OCI-LY7 (cell line): ENCODE measurements at regions not wholly inside any gene's neighbourhood (a gene's known extent, or its start where the extent isn't known, plus 50 kb on each side); places are given as distances from the start of the nearest gene placed in this dataset.

Experiments
- BruUV-seq: library from RNA; stranded (reverse); fragments of 400-500 nt; replicated peaks from 2 replicates; lab custom pipeline; 2021; lab: Mats Ljungman, UMichigan
- CTCF ChIA-PET: fragments of 300-600 bp; sonication (Branson Sonifier 250); formaldehyde crosslinking; loops from one replicate; lab custom pipeline; 2022; ENCODE audit warnings: antibody characterized with exemption; ENCODE audit not compliant: unreplicated experiment; lab: Charles Lee
- POLR2A ChIA-PET: fragments of 300-600 bp; sonication (Branson Sonifier 250); formaldehyde crosslinking; loops from one replicate; lab custom pipeline; 2022; ENCODE audit warnings: antibody characterized with exemption; lab: Charles Lee
- DNase-seq: peaks from one replicate; pipeline ENCODE4 v3.0.0-alpha.2; 2015; ENCODE audit warnings: low spot score
- H2AFZ ChIP-seq: fragments of 200-600 bp; sonication (generic), shearing (Covaris generic); 2 replicates; pipeline ENCODE4 v1.6.1; 2014; ENCODE audit warnings: mild to moderate bottlenecking, antibody characterized with exemption, low read length, moderate library complexity
- H3K27ac ChIP-seq: fragments of 200-600 bp; sonication (generic); 2 replicates; pipeline ENCODE4 v1.5.1; 2014; ENCODE audit warnings: mixed run types, low read depth, mild to moderate bottlenecking, moderate library complexity, low read length, inconsistent platforms; ENCODE audit not compliant: poor library complexity, severe bottlenecking
- H3K36me3 ChIP-seq: fragments of 200-600 bp; sonication (generic); 2 replicates; pipeline ENCODE4 v1.6.1; 2014; ENCODE audit warnings: mild to moderate bottlenecking, antibody characterized with exemption, low read length, moderate library complexity, mixed read lengths; ENCODE audit not compliant: insufficient read depth
- H3K4me1 ChIP-seq: fragments of 200-600 bp; sonication (generic); 2 replicates; pipeline ENCODE4 v1.5.1; 2014; ENCODE audit warnings: mild to moderate bottlenecking, low read length; ENCODE audit not compliant: insufficient read depth, poor library complexity, severe bottlenecking
- H3K4me2 ChIP-seq: fragments of 200-600 bp; sonication (generic); 2 replicates; pipeline ENCODE4 v1.6.1; 2014; ENCODE audit warnings: mild to moderate bottlenecking, low read length
- H3K4me3 ChIP-seq: fragments of 200-600 bp; sonication (generic); 2 replicates; pipeline ENCODE4 v1.5.1; 2014; ENCODE audit warnings: mild to moderate bottlenecking, low read depth, low read length; ENCODE audit not compliant: poor library complexity, severe bottlenecking
- H3K79me2 ChIP-seq: fragments of 200-600 bp; sonication (generic); 2 replicates; pipeline ENCODE4 v1.6.1; 2016; ENCODE audit warnings: low read depth, mild to moderate bottlenecking, low read length, moderate library complexity, mixed read lengths; ENCODE audit not compliant: insufficient read depth
- H3K9me2 ChIP-seq: fragments of 200-600 bp; sonication (generic); 2 replicates; pipeline ENCODE4 v1.6.1; 2016; ENCODE audit warnings: mild to moderate bottlenecking, low read length, mixed read lengths; ENCODE audit not compliant: insufficient read depth
- H3K9me3 ChIP-seq: fragments of 200-600 bp; sonication (generic); 2 replicates; pipeline ENCODE4 v1.6.1; 2014; ENCODE audit warnings: mild to moderate bottlenecking, mixed run types, low read length, mixed read lengths
- H4K20me1 ChIP-seq: fragments of 200-600 bp; sonication (generic); 2 replicates; pipeline ENCODE4 v1.6.1; 2014; ENCODE audit warnings: mild to moderate bottlenecking, antibody characterized with exemption, low read length, moderate library complexity, mixed read lengths; ENCODE audit not compliant: insufficient read depth
- EZH2phosphoT487 ChIP-seq: fragments of 200-600 bp; sonication (generic); IDR thresholded peaks from 2 replicates; pipeline ENCODE4 v1.6.1; 2018; ENCODE audit warnings: low read depth, borderline replicate concordance, mild to moderate bottlenecking, mixed run types, antibody characterized with exemption, low read length, moderate library complexity, mixed read lengths
- intact Hi-C: fragments of 100-400 bp; cut with micrococcal nuclease; formaldehyde crosslinking; loops from one replicate; pipeline ENCODE4 v1.10.0; 2022; ENCODE audit not compliant: unreplicated experiment
- TF ChIP-seq, protein P1 (sequence below): fragments of 200-600 bp; sonication (generic); conservative IDR thresholded peaks from 2 replicates; pipeline ENCODE4 v1.5.1; 2014; ENCODE audit warnings: mild to moderate bottlenecking, antibody characterized with exemption, low read length, moderate library complexity, mixed read lengths

DNA sequence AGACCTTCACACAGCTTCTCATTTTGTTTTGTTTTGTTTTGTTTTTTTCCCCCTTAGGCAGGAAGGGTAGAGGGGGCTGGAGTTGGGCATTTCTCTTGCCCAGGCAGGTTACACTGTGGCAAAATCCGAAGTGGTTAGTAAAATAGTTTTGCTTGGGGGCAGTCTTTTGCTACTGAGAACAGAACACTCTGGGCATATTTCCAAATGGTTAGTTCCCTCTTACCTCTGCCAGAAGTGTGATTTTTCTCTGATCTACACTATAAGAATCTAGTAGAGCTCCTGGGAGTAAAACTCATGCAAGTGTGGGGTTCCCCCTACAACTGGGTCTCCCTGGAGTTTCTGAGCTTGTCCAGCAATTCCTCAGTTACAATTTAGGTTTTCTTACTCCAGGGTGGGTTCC is 61.7 kb downstream of the NPS start:
- CTCF ChIA-PET, result no interaction called here
- no peaks in the 10 kb centered on the region for H3K4me1 ChIP-seq
- H3K4me2 ChIP-seq, result no peak overlapping the region
- H4K20me1 ChIP-seq, result no peaks in the 10 kb centered on the region
- no peaks in the 10 kb centered on the region for H3K9me3 ChIP-seq
- H3K9me2 ChIP-seq, result no peaks in the 10 kb centered on the region
- H2AFZ ChIP-seq, result no peak overlapping the region
- H3K79me2 ChIP-seq, result no peaks in the 10 kb centered on the region
- BruUV-seq, result no TSS peak
- H3K36me3 ChIP-seq, result no peaks in the 10 kb centered on the region
- no peak for DNase-seq
- no peak overlapping the region for H3K27ac ChIP-seq
- intact Hi-C loops, result no loop called here
- TF ChIP-seq, protein P1, sequence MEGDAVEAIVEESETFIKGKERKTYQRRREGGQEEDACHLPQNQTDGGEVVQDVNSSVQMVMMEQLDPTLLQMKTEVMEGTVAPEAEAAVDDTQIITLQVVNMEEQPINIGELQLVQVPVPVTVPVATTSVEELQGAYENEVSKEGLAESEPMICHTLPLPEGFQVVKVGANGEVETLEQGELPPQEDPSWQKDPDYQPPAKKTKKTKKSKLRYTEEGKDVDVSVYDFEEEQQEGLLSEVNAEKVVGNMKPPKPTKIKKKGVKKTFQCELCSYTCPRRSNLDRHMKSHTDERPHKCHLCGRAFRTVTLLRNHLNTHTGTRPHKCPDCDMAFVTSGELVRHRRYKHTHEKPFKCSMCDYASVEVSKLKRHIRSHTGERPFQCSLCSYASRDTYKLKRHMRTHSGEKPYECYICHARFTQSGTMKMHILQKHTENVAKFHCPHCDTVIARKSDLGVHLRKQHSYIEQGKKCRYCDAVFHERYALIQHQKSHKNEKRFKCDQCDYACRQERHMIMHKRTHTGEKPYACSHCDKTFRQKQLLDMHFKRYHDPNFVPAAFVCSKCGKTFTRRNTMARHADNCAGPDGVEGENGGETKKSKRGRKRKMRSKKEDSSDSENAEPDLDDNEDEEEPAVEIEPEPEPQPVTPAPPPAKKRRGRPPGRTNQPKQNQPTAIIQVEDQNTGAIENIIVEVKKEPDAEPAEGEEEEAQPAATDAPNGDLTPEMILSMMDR, result no peak
- TF ChIP-seq EZH2phosphoT487, result no peak
- H3K4me3 ChIP-seq, result no peak overlapping the region
- POLR2A ChIA-PET, result no interaction called here

DNA sequence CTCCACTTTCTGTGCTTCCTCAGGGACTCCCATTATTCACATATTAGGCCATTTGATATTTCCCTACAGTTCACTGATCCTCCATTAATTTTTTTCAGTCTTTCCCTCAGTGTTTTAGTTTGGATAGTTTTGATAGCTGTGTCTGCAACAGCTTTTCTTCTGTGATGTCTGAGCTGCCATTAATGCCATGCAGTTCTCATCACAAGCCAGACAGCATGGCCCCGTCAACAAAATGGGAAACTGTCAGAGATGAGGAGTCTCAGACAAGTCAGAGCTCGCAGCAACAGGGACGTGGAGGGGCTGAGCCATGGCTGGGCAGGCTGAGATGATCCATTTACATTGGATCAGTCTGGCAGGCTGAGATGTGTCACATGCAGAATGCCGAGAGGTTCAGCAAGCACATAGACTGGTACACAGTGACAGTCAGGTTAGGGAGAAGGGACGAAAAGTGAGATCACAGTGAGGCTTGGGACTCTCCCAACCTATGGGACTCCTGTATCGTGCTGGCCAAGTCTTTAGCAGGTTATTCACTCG is 65.4 kb downstream of the NPS start:
- intact Hi-C loops, result no loop called here
- no peaks in the 10 kb centered on the region for H4K20me1 ChIP-seq
- H3K27ac ChIP-seq, result no peak overlapping the region
- no peaks in the 10 kb centered on the region for H3K36me3 ChIP-seq
- no peaks in the 10 kb centered on the region for H3K79me2 ChIP-seq
- ChIA-PET POLR2A (no interaction called here), CTCF (no interaction called here)
- no peak for DNase-seq
- no peaks in the 10 kb centered on the region for H3K9me2 ChIP-seq
- H3K4me1 ChIP-seq, result no peaks in the 10 kb centered on the region
- H3K4me3 ChIP-seq, result no peak overlapping the region
- H2AFZ ChIP-seq, result no peak overlapping the region
- no peak overlapping the region for H3K4me2 ChIP-seq
- BruUV-seq, result no TSS peak
- TF ChIP-seq, protein P1, result no peak
- TF ChIP-seq EZH2phosphoT487, result no peak
- no peaks in the 10 kb centered on the region for H3K9me3 ChIP-seq

- no peaks in the 10 kb centered on the region for H3K9me3 ChIP-seq
- BruUV-seq, result no TSS peak
- TF ChIP-seq, protein P1, result no peak
- TF ChIP-seq EZH2phosphoT487, result no peak
- ChIA-PET CTCF (no interaction called here), POLR2A (no interaction called here)
- H3K4me3 ChIP-seq, result no peak overlapping the region
- no peaks in the 10 kb centered on the region for H3K4me1 ChIP-seq
- no peak overlapping the region for H3K27ac ChIP-seq
- intact Hi-C loops, result no loop called here
- H3K79me2 ChIP-seq, result no peaks in the 10 kb centered on the region
- H3K9me2 ChIP-seq, result no peaks in the 10 kb centered on the region
- H4K20me1 ChIP-seq, result no peaks in the 10 kb centered on the region
- no peak overlapping the region for H2AFZ ChIP-seq
- DNase-seq, result no peak
- no peaks in the 10 kb centered on the region for H3K36me3 ChIP-seq
- no peak overlapping the region for H3K4me2 ChIP-seq
Observed at GRCh38 chr10:127618797-127619196, 69.7 kb downstream of the NPS start.
